Activated CD8-positive, alpha-beta memory T cell treated with anti-CD3 and anti-CD28 coated beads, Interleukin-2, amount 50 U/mL, for 1 hour (primary cell): ENCODE measurements at regions not wholly inside any gene's neighbourhood (a gene's known extent, or its start where the extent isn't known, plus 50 kb on each side); places are given as distances from the start of the nearest gene placed in this dataset.
"Not testable (repeated sequence)": the region's sequence is repeated elsewhere in the genome, so short reads cannot be mapped to it uniquely, and the experiment has no call there.

Experiments used
- DNase-seq: peaks from one replicate; pipeline ENCODE4 v3.0.0-alpha.2; 2020; ENCODE audit errors: extremely low read depth

DNA sequence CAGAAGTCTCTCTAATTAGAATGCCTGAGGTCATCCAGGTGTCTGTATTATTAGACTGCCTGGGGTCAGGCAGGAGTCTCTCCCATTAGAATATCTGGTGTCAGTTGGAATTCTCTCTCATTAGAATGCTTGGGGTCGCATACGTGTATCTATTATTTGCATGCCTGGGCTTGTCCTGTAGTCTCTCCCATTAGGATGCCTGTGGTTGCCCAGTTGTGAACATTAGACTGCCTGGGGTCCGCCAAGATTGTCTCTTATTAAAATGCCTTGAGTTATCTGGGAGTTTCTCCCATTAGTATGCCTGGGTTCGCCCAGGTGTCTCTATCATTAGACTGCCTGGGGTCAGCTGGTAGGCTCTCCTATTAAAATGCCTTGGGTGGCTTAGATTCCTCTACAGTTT lies 1494.7 kb downstream of the UQCRFS1 start:
- DNase-seq, result no peak

DNA sequence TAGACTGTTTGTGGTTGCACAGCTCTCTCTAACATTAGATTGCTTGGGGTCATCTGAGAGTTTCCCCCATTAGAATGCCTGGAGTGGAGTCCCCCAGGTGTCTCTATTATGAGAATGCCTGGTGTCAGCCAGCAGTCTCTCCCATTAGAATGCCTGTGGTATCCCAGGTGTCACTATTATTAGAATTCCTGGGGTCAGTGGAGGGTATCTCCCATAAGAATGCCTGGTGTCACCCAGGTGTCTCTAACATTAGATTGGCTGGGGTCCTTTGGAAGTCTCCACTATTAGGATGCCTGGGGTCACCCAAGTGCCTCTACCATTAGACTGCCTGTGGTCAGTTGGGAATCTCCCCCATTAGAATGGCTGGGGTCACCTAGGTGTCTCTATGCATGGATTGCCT lies 1495.1 kb downstream of the UQCRFS1 start:
- DNase-seq, result no peak

DNA sequence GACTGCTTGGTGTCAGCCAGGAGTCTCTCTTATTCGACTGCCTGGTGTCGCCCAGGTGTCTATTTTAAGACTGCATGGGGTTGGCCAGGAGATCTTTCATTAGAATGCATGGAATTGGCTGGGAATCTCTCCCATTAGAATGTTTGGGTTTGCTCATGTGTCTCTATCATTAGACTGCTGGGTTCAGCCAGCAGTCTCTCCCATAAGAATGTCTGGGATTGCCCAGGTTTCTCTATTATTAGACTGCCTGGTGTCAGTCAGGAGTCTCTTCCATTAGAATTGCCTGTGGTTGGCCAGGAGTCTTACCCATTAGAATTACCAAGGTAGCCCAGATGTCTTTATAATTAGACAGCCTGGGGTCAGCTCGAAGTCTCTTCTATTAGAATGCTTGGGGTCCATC lies 1496.0 kb downstream of the UQCRFS1 start:
- no peak for DNase-seq

DNA sequence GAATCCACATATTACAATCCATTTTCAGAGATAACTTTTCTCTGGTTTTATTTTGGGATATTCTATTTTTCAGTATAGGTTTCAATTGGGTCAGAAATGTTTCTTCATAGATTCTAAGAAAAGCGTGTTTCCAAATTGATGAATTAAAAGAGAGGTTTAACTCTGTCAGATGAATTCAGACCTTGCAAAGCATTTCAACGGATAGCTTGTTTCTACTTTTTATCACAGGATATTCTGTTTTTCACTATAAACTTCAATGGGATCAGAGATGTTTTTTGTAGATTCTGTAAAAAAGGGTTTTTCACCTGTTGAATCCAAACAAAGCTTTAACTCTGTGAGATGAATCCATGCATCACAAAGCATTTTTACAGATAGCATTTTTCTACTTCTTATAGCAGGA lies 1498.1 kb downstream of the UQCRFS1 start:
- DNase-seq, result no peak

DNA sequence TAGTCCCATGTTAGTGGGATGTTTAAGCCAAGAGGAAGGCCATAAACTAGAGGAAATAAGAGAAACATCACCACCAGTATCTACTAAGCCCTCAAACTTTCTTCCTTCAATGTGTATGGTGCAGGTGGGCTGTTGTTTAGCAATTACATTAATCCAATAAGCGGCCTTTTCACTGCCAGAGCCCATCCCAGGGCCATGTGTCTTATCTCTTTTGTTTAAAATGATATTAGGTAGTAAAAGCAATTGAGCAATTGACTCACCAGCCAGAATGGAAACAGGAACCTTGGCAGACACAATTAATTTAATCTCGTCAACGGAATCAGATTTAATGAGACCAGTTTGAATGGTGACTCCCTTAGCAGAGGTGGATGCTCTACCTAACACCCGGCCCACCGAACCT lies 1503.5 kb downstream of the UQCRFS1 start:
- no peak for DNase-seq

DNA sequence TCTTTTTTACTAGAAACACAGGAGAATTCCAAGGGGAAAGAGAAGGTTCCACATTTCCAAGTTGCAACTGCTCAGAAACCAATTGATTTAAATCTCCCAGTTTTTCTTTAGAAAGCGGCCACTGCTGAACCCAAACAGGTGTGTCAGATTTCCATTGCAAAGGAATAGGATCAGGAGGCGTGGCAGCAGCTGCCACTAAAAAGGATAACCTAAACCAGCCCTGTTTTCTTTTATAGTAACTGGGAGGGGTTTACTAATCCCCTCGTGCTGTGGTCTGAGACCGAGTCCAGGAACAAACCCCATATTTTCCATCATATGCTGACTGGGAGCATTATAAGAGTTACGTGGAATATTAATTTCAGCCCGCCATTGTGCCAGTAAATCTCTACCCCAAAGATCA lies 1504.0 kb downstream of the UQCRFS1 start:
- DNase-seq, result not testable (repeated sequence)

DNA sequence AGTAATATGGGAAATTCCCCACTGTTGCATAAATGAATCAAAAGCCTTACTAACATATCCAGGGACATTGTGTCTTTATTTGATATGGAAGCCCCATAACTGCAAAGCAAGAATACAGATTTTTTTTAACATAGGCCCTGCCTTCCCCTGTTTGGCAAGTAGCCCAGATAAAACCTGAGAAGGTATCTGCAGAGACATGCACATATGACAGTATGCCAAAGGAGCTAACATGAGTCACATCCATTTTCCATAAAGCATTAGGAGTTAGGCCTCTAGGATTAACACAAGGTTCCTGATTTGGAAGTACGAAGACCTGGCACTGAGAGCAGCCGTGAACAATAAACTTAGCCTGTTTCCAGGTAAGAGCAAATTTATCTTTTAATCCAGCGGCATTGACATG lies 1505.9 kb downstream of the UQCRFS1 start:
- DNase-seq, result not testable (repeated sequence)

DNA sequence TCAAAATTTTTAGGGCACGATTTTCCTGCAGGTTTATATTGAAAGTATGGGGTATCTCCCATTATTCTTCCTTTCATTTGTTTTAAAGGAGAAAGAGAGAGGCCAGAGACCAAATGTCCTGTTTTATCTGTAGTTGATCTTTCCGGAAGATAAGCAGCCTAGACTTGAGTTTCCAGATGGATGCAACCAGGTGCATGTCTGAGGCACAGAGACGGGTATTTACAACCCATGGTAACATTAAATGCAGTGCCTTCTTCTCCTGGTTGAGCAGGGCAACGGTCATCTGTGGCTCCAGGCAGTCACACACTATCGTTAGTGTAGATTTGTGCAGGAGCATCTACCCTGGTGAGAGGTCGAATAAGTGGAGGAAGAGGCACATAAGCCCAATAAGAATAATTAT lies 1507.1 kb downstream of the UQCRFS1 start:
- DNase-seq, result no peak

DNA sequence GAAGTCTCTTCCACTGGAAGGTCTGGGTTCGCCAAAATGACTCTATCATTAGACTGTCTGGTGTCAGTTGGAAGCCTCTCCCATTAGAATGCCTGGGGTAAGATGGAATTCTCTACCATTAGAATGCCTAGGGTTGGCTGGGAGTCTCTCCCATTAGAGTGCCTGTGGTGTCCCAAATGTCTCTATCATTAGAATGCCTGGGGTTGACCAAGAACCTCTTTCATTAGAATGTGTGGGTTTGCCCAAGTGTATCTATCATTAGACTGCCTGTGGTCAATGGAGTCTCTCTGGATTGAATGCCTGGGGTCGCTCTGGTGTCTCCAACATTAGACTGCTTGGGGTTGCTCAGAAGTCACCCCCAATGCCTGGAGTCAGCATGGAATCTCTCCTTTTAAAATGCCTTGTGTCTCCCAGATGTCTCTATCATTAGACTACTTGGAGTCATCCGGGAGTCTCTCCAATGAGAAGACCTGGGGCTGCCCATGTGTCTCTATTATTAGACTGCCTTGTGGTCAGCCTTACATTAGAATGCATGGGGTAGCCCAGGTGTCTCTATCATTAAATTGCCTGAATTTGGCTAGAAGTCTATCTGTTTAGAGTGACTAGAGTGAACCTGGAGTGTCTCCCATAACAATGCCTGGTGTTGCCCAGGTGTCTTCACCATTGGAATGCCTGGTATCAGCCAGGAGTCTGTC lies 1518.4 kb downstream of the UQCRFS1 start:
- DNase-seq, result no peak

DNA sequence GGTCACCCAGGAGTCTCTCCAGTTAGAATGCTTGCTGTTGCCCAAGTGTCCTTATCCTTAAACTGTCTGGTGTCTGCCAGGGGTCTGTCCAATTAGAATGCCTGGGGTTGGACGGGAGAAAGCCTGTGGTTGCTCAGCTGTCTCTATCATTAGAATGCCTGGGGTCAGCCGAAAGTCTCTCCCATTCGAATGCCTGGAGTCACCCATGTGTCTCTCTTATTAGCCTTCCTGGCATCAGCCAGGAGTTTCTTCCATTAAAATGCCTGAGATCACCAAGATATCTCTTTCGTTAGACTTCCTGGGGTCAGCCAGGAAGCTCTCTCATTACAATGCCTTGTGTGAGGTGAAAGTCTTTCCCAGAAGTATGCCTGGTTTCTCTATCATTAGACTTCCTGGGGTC lies 1521.0 kb downstream of the UQCRFS1 start:
- no peak for DNase-seq

DNA sequence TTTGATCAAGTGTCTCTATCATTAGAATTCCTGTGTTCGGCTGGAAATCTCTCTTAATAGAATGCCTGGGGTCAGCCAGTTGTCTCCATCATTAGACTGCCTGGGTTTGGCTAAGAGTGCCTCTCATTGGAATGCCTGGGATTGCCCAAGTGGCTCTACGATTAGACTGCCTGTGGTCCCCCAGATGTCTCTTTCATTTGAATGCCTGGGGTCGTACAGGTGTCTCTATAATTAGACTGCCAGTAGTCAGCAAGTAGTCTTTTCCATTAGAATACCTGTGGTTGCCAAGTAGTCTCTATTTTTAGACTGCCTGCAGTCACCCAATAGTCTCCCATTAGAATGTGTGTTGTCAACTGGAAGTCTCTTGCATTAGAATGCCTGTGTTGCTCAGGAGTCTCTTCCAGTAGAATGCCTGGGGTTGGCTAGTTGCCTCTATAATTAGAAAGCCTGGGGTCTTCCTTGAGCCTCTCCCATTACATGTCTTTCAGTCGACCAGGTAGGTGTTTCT lies 1523.2 kb downstream of the UQCRFS1 start:
- no peak for DNase-seq

DNA sequence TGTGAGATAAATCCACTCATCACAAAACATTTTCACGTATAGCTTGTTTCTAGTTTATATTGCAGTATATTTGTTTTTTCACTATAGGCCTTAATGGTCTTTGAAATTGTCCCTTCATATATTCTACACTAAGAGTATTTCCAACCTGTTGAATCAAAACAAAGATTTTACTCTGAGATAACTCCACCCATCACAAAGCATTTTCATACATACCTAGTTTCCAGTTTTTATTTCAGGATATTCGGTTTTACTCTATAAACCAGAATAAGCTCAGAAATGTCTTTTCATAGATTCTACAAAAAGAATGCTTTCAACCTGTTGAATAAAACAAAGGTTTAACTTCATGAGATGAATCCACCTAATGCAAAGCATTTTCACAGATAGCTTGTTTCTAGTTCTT lies 1528.7 kb downstream of the UQCRFS1 start:
- no peak for DNase-seq

DNA sequence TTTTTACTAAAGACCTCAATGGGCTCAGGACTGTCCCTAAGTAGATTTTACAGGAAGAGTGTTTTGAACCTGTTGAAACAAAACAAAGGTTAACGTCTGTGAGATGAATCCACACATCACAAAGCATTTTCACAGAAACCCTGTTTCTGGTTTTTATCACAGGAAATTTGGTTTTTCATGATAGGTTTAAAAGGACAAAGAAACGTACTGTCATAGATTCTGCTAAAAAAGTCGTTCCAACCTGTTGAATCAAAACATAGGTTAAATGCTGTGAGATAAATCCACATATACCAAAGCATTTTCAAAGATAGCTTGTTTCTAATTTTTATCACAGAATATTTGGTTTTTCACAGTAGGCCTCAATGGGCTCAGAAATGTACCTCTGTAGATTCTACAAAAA lies 1531.0 kb downstream of the UQCRFS1 start:
- no peak for DNase-seq

DNA sequence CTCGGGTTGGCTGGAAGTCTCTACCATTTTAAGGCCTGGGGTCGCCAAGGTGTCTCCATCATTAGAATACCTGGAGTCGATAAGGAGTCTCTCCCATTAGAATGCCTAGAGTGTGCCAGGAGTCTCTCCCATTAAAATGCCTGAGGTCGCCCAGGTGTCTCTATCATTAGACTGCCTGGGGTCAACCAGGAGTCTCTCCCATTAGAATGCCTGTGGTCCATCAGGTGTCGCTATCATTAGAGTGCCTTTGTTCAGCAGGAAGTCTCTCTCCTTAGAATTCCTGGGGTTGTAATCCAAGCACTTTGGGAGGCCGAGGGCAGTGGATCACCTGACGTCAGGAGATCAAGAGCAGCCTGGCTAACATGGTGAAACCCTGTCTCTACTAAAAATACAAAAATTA lies 1533.0 kb downstream of the UQCRFS1 start:
- no peak for DNase-seq

DNA sequence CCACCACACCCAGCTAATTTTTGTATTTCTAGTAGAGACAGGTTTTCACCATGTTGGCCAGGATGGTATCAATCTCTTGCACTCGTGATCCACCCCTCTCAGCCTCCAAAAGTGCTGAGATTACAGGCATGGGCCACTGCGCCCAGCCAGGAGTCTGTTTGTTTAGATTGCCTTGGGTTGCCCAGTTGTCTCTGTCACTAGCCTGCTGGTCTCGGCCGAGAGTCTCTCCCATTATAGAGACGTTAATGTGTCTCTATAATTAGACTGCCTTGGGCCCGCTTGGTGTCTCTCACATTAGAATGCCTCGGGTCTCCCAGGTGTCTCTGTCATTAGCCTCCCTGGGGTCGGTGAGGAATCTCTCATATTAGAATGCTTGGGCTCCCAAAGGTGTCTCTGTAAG lies 1533.6 kb downstream of the UQCRFS1 start:
- DNase-seq, result no peak

DNA sequence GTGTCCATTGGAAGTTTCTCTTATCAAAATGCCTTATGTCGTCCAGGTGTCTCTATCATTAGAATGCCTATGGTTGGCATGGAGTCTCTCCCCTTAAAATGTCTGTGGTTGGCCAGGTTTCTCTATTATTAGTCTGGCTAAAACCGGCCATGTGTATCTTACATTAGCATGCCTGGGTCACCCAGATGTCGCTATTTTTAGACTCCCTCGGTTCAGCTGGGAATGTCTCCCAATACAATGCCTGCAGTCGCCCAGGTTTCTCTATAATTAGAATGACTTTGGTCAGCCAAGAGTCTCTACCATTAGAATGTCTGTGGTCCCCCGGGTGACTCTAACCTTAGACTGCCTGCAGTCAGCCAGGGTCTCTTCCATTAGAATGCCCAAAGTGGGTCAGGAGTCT lies 1536.1 kb downstream of the UQCRFS1 start:
- no peak for DNase-seq

DNA sequence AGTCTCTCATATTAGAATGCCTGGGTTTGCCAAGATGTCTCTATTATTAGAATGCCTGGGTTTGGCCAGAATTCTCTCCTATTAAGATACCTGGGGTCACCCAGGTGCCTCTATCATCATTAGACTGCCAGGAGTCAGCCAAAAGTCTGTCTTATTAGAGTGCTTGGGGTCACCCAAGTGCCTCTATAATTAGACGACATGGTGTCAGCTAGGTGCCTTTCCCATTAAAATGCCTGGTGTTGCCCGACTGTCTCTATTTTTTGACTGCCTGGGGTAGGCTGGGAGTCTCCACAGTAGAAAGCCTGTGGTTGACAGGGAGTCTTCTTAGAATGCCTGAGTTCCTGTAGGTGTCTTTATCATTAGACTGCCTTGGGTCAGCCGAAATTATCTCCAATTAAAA lies 1536.6 kb downstream of the UQCRFS1 start:
- DNase-seq, result no peak

DNA sequence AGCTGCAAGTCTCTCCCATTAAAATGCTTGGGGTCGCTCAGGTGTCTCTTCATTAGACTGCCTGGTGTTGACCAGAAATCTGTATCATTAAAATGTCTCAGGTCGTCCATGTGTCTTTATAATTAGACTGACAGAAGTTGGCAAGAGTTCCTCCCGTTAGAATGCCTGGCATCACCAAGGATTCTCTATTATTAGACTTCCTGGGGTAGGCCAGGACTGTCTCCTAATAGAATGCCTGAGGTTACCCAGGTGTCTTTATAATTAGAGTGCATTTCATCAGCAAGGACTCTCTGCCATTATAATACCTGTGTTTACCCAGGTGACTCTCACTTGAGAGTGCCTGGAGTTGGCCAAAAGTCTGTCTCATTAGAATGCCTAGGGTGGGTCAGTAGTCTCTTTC lies 1537.2 kb downstream of the UQCRFS1 start:
- DNase-seq, result no peak

DNA sequence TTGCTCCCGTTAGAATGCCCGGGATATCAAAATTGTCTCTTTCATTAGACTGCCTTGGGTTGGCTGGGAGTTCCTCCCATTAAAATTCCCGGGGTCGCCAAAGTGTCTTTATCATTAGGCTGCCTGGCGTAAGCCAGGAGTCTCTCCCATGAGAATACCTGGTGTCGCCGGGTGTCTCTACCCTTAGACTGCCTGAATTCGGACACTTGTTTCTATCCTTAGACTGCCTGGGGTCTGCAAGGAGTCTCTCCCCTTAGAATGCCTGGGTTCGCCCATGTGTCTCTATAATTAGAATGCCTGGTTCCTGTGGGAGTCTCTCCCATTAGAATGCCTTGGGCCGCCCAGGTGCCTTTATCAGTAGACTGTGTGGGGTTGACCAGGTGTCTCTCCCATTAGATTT lies 1538.2 kb downstream of the UQCRFS1 start:
- DNase-seq, result no peak

DNA sequence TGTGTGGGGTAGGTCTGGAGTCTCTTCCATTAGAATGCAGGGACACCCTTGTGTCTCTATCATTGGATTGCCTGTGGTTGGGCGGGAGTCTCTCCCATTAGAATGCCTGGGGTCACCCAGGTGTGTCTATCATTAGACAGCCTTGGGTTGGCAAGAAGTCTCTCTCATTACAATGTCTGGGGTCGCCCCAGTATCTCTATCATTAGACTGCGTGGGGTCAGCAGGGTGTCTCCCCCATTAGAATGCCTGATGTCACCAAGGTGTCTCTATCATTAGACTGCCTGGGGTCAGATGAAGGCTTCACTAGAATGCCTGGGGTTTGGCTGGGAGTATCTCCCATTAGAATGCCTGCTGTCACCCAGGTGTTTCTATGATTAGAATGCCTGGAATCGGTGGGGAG lies 1539.0 kb downstream of the UQCRFS1 start:
- no peak for DNase-seq

DNA sequence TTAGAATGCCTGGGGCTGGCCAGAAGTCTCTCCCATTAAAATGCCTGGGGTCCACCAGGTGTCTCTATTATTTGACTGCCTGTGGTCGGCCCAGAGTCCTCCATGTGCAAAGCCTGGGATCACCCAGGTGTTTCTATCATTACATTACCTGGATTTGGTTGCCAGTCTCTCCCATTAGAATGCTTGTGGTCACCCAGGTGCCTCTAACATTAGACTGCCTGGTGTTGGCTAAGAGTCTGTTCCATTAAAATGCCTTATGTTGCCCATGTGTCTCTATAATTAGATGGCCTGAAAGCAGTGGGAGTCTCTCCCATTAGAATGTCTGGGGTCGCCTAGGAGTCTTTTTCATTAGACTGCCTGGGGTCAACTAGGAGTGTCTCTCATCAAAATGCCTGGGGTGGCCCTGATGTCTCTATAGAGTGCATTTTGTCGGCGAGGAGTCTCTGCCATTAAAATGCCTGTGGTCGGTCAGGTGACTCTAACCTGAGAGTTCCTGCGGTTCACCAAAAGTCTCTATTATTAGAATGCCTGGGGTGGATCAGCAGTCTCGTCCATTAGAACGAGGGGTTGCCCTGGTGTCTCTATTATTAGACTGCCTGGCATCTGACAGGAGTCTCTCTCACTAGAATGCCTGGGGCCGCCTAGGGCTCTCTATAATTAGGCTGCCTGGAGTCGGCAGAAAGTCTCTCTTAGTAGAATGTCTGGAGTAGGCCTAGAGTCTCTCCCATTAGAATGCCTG lies 1540.5 kb downstream of the UQCRFS1 start:
- no peak for DNase-seq

DNA sequence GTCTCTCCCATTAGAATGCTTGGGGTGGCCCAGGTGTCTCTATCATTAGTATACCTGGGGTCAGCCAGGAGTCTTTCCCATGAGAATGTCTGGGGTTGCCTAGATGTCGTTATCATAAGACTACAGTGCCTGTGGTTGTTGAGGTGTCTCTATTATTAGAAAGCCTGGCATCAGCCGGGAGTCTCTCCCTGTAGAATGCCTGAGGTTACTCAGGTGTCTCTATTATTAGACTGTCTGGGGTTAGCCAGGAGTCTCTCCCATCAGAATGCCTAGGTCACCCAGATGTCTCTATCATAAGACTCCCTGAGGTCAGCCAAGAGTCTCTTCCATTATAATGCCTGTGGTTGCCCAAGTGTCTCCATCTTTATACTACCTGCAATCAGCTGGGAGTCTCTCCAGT lies 1541.1 kb downstream of the UQCRFS1 start:
- DNase-seq, result no peak

DNA sequence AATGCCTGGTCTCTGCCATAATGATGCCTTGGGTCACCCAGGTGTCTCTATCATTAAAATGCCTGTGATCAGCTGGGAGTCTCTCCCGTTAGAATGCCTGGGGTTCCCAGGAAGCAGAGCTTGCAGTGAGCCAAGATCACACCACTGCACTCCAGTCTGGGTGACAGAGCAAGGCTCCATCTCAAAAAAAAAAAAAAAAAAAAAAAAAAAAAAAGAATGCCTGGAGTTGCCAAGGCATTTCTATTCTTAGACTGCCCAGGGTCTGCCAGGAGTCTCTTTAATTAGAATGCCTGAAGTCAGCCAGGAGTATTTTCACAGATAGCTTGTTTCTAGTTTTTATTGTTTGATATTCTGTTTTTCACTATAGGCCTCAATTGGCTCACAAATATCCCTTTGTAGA lies 1552.5 kb downstream of the UQCRFS1 start:
- DNase-seq, result no peak
